KG1 (cell line): ENCODE measurements at regions not wholly inside any gene's neighbourhood (a gene's known extent, or its start where the extent isn't known, plus 50 kb on each side); places are given as distances from the start of the nearest gene placed in this dataset.
"Not testable (repeated sequence)": the region's sequence is repeated elsewhere in the genome, so short reads cannot be mapped to it uniquely, and the experiment has no call there.

Experiments used
- DNase-seq: peaks from one replicate; lab custom pipeline; 2025; lab: John Stamatoyannopoulos, UW

DNA sequence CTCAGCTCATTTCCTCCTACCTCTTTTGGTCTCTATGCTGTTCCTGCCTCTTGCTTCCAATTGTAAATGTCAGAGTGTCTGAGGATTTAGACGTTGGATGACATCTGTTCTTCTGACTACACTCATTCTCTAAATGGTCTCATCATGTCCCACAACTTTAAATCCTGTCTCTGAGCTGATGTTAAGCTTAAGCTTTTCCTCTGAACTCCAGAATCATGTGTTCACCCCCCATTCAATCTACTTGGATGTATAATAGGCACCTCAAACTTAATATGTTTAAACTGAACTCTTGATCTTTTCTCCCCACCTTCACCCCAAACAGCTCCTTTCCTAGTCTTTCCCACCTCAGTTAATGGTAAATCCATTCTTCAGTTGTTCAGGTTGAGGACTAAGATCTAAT, 433.6 kb downstream of the CSNK1G3 start:
- DNase-seq = no peak

DNA sequence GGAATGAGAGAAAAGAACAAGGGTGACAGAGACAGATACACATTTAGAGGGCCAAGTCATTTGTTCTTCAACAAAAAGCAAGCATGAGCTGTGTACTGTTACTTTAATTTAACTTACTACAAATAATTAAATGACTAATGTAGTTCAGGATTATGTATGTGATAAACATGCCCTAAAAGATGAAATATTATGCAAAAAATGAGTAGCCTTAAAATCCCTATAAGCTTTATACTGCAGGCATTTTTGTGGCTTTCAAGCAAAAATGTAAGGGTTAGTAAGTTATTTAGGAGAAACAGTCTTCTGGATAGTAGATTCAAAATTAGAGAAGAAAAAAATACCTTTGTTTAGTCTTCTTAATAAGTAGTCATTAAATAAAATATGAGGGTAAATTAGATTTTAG, 431.2 kb downstream of the CSNK1G3 start:
- DNase-seq = no peak

DNA sequence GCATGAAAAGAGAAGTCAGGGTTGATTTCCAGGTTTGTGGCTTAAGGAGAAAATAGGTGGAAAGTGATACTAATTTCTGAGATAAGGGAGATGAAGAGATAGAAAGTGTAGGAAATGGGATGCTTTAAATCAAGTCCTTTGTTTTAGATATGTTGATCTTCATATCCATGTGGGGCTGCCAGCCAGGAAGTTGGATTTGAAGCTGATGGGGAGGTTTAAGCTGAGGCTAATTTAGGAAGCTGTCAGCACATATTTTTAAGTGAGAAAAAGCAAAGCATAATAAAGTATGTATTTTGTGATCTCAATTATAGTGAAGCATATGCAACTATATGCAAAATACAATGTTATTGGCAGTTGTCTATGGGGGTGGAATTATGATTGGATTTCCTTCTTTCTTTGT, 428.4 kb downstream of the CSNK1G3 start:
- DNase-seq = no peak

DNA sequence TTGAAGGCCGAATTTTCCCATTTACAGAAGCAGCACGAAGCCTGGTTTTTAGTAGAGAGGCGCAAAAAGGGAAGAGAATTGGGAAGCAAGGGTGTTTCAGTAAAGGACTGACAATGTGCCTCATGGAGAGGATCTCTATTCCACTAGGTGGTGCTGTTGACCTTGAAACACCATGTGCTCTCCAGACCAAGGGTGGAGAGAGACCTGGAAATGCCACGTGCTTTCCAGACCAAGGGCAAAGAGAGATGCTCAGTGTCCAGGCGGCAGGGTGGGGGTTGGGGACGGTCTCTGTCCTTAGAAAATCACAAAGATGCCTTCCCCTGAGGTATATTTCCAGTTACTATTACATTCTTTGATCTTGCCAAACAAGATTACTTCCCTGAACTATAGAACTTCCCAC, 425.3 kb downstream of the CSNK1G3 start:
- no peak for DNase-seq

DNA sequence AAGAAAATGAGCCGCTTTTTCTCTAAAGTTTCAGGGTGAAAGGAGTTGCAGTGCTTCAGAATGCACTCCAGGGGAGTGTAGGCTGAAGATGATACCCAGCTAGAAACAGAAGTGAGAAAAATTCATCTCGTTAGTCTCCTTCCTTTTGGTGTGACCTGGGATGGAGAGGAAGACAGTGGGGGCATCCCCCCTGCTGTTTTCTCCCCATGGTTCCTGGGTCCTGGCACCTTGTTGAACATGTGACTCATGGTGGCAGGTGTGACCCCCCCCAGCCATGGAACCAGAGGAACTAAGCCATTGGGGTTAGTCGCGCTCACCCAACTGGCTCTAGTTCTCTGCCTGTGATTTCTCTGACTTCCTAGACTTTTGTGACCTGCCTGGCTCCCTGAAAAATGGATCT, 424.6 kb downstream of the CSNK1G3 start:
- no peak for DNase-seq

DNA sequence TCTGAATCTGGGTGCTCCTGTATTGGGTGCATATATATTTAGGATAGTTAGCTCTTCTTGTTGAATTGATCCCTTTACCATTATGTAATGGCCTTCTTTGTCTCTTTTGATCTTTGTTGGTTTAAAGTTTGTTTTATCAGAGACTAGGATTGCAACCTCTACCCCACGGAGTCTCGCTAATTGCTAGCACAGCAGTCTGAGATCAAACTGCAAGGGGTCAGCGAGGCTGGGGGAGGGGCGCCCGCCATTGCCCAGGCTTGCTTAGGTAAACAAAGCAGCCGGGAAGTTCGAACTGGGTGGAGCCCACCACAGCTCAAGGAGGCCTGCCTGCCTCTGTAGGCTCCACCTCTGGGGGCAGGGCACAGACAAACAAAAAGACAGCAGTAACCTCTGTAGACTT, 421.8 kb downstream of the CSNK1G3 start:
- not testable (repeated sequence) for DNase-seq

DNA sequence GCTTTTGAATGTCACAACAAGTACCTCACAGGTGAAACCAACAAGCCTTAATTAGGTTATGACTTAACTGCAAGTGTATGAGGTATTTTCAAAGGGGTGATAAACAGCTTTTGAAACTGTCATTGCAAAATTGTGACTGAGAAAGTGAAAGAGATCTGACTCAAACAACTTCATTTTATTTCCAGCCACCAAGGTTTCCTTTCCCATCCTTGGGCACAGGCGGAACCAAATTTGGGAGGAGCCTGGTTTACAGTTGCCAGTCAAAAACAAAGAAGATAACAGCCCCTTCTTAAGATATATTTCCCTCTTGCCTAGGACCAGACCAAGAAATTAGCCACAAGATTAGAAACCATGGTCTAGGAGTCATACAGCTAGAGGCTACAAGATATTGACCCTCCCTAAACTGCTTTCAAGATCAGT, 417.1 kb downstream of the CSNK1G3 start:
- DNase-seq = no peak

DNA sequence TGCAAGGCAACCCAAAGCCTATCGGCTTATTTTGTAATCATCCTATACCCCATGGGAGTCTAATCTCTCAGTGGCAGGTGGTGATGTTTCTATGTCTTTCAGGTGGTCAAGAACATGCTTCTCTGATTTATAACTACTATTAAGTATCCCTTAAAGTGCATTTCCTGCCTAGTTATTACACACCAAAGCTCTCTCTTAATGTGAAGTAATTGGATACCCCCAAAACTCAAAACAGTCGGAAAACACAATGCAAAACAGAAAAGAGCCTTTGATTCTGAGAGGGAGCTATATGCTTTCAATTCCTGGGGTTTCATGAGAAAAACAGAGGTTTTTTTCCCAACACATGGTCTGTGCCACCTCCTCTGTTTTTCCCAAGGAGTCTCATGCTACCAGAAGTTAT, 416.4 kb downstream of the CSNK1G3 start:
- no peak for DNase-seq

DNA sequence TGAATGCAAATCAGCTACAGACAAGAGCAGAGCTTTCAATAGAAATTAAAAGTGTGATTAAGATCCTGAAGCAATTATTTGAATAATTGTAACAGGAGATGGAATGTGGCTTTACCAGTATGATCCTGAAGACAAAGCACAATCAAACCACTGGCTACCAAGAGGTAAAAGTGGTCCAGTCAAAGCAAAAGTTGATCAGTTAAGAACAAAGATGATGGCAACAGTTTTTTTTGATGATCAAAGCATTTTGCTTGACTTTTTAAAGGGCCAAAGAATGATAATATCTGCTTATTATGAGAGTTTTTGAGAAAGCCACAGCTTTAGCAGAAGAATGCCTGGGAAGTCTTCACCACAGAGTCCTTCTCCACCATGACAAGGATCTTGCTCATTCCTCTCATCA, 409.2 kb downstream of the CSNK1G3 start:
- no peak for DNase-seq

DNA sequence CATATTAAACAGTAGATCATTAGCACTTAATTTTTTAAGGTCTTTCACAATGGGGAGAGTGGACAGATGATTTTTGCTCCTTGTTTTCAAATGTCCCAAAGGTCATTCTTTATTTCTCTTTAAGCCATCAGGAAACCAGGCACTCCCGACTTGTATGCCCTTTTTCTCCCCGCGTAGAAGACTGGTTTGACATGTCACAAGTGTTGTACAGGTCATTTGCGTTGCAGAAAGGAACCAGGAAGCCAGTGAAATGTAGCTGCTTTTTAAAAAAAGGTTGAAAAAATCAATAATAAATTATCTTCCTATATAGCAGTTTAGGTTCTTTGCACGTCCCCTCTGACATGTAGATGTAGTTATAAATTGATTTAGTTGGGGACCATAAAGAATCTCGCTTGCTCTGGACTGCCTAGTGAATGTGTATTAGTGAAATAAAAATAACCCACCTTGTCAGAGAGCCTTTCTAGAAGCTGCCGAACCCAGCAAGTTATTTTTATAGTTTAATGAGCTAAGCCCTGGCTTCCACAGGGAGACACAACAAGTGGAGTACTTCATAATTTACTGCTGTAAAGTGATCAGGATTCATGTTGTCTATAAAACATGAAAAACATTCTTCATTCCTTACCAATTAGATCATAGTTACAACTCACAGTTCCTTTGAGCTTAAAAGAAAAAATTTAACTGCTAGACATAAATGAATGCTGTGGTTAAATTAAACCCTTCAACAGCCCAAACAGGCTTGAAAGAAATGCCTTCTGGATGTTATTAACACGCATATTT, 404.6 kb downstream of the CSNK1G3 start:
- DNase-seq = no peak

DNA sequence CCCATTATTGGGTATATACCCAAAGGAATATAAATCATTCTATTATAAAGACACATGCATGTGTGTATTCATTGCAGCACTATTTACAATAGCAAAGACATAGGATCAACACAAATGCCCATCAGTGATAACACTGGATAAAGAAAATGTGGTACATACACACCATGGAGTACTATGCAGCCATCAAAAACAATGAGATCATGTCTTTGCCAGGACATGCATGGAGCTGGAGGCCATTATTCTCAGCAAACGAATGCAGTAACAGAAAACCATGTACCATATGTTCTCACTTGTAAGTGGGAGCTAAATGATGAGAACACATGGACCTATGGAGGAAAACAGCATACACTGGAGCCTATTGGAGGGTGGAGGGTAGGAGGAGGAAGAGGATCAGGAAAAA, 402.4 kb downstream of the CSNK1G3 start:
- no peak for DNase-seq

DNA sequence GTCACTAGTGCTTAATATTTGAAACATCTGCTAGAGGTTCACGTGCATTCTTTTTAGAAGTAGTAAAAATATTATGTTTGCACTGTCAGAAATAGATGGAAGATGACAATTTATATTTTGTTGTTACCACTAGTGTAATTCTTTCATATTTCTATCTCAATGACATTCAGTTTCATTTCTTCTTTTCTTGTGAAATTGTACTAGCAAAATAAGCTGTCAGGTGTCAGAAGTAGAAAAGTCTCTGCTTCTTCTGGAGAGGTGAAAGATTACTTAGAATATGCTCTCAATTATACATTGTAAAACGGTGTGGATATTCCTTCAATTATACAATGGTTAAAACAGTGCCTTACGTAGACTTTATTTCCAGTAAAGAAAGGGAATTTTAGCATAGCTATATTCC, 395.4 kb downstream of the CSNK1G3 start:
- no peak for DNase-seq

DNA sequence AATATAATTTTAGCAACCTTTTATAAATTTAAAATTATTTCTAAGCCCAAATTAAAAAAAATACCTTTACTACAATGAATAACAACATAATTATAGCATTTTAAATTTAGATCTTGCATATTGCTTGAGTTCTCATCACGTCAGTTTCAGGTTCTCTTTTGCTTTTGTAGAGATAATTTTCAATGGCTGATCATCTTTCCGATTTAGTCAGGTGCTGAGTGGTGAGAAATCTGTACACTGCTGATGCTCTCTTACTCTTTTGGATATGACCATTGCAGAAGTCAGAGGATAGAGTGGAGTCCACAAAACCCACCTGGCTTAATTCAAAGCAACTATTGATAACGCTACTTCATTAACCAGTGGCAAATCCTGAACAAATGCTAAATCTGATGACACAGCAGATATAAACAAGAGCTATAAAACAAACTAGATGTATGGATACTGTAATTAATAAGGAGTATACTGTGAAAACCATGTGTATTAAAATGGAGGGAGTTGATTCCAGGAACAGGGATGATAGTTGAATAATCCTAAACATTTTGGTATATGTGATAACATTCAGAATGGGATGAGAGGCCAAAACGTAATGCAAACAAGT, 394.8 kb downstream of the CSNK1G3 start:
- no peak for DNase-seq

DNA sequence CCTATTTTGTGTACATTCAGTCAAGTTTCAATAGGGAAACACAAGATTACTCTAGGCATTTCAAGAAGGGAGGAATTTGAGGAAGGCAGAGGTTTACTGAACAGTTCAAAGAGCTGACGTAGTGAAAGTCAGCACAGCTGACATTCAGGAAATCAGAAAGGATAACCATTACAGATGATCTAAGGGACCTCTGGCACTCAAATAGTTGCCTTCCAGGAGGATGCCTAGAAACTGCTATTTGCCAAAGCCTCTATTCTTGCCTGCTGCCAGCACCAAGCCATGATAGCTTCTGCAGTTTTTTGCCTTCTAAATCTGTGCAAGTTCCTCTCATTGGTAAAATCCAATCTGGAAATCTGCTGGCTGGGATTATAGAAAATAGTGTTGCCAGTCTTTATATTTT, 373.1 kb downstream of the CSNK1G3 start:
- DNase-seq = no peak

DNA sequence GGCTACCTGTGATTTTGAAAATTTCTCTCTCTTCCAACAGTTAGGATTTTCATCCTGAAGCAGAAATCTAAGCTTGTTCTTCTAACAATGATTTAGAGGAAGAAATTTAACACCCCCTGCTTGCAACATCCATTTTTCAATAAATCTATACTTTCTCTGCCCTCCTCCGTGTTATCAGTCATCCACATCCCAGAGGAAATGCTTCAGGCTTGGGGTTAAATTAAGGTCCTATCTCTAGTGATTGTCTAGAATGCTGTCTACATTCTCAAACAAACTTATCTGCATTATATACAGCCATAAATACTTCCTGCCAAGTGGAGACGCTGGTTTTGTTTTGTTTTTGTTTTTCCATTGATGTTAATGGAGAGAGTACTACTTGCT, 371.0 kb downstream of the CSNK1G3 start:
- DNase-seq = no peak

DNA sequence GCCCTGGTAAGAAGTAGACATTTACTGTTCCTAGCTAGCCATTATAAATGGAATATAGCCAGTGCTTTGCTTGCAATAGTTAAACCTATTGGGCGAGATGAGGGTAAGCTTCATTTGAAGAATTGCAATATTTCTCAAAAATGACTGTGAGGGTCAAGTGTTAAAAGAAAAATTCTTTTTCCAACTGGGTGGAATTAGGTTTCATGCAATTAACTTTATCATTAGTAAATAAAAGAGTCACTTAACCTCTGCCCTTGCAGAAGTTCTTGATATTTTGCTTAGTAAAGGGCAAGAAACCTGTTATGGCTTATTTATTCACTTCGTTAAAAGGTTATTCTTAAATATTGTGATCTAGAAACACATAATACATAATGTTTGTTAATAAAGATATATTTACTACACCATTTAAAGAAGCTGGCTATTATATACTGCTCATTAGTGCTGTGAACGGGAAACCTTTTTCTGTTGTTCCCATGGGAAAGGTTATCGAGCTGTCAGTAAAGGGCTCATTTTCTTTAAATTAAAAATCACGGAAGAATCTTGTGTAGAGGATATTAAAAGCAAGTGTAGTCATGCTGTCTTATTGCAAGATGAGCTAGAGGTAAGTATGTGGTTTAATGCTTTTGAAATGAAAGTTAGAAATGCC, 370.5 kb downstream of the CSNK1G3 start:
- DNase-seq = no peak

DNA sequence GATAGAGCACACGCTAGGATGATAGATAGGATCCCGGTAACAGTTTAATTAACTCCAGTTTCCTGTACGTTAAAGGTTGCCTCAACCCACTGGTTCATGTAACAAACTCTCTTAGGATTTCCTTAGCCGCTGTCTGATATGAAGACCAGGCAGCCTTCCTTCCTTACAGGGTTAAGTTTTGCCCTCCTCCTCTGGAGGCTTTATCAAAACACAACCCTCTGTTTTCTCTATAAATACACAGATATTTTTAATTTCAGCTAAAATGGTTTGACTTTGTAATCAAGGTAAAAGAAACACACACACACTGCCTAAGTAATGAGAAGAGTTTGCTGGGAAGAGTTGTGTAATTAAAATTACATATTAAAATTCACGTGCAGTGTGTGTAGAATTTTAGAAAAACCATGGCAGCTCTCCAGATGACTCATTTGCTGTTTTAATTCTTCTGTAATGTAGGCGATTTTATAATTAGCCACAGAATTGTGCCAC, 369.8 kb downstream of the CSNK1G3 start:
- DNase-seq = no peak

DNA sequence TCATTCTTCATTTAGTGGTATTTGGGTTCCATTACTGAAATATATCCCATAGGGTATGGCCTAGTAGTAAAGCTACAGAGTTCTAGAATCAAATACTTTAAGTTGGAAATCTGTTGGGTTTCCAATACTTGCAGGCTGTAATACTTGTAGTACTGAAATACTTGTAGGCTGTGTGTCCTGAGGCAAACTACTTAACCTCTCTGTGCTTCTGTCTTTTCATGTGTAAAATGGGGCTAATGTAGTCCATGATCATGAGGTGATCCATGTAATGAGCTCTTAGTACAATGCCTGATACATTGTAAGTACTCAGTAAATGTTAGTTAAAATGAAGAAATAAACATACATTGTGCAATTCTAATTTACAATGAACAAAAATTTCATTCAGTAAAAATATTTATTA, 368.9 kb downstream of the CSNK1G3 start:
- no peak for DNase-seq

DNA sequence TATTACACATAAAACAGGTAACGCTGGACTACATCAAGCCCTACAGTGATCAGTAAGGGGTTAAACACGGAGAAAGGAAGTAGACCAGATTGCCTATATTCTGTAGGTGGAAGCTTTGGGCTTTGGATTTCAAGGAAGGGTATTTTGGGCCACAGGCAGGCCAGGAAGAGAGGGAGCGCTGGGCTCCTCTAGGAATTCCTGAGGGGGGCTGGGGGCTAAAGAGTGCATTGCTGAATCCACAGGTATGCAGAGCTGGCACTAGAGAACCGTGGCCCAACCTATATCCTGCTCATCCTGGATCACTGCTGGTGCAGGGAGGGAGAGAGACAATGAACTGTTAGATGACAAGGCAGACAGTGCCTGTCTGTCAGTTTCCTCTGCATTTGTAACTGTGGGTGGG, 367.1 kb downstream of the CSNK1G3 start:
- no peak for DNase-seq

DNA sequence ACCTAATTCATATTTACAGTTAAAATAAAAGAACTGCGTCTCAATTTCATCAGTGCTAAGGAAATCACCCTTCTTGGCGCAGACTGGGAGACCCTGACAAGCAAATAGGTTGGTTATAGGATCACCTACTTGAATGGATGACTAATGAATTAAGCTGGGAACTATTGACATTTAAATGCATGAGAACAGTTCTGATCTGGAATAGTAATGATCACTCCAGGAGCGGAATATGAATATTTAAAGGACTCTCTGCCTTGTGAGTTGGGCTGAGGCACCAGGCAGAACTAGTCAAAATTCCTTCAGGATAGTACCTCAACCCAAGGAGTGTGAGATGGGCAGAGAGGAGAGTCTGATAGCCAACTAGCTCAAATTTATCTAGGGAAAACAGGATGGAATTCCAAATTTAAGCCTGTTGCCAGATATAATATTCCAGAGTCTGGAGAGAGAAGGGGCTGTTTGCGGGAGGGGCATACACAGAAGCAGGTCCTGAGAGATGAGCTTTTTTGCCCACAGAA, 364.4 kb downstream of the CSNK1G3 start:
- no peak for DNase-seq

DNA sequence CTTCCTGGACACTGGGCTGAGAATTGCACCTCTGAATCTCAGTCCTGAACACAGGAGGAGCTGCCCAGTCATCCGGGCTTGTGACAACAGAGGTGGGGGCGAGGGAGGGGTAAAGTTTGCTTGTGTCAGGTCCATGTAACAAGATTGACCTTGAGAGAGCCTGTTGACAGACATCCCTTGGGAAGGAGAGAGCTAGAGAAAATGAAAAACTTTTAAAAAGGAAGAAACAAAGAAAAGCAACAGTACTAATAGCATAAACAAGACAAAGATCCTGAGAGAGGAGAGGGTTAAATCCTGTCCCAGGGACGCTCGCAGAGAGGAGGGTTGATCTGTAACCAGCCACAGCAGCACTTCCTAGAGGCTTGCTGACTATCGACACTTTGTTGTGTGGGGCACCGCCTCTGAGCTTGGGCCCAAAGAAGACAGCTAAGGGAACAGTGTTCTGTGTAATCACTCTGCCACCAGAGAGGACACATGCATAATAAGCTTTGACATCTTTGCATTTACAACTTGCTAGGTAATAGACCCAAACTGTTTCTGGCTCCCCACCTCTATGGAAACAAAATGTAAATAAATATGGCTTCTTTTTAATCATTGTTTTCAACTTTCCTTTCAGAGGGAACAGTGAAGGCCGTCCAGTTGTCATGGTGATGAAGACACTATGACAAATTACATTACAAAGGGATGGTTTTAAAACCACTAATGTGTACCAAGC, 363.7 kb downstream of the CSNK1G3 start:
- no peak for DNase-seq

DNA sequence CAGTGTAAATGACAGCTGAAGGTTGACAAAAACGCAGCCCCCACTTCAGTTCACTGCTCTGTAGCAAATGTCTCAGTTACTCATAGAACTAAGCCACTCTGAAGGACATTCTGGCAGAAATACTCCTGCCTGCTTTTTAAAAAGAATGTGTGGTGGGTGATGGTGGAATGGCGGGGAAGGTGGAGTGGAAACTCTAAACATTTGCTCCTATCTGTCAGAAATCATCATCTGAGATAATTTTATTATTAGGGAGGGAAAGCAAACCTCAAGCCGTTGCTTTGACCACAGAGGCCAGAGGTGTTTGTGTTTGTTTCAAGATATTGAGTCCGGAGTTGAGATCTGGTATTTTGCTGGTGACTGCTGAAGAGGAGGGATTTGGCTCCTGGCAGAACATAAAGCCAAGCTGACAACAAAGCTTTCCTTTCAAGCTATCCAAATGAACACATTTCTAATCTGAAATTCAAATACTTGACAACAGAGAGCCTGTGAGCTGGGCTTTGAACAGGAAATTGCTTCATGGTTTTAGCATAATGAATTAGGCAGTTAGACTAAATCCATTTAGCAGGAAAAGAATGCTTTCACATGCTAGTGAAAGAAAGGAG, 362.7 kb downstream of the CSNK1G3 start:
- DNase-seq = no peak
